22Rv1 (cell line): ENCODE measurements at regions not wholly inside any gene's neighbourhood (a gene's known extent, or its start where the extent isn't known, plus 50 kb on each side); places are given as distances from the start of the nearest gene placed in this dataset.
"Not testable (repeated sequence)": the region's sequence is repeated elsewhere in the genome, so short reads cannot be mapped to it uniquely, and the experiment has no call there.

ENCODE experiments used
- H3K27ac ChIP-seq: fragments of 450-650 bp; 2 replicates; pipeline ENCODE4 v1.5.1; 2017
- ZFX ChIP-seq: fragments of 450-650 bp; IDR thresholded peaks from 2 replicates; pipeline ENCODE4 v1.6.1; 2017; ENCODE audit warnings: antibody characterized with exemption, borderline replicate concordance
- TF ChIP-seq, protein P1 (sequence below): fragments of 450-650 bp; IDR thresholded peaks from 2 replicates; pipeline ENCODE4 v1.5.1; 2017; ENCODE audit warnings: mild to moderate bottlenecking

GRCh38 chr2:190742431-190742830 lies 93.5 kb downstream of the NAB1 start:
- TF ChIP-seq ZFX, result no peak
- TF ChIP-seq, protein P1, sequence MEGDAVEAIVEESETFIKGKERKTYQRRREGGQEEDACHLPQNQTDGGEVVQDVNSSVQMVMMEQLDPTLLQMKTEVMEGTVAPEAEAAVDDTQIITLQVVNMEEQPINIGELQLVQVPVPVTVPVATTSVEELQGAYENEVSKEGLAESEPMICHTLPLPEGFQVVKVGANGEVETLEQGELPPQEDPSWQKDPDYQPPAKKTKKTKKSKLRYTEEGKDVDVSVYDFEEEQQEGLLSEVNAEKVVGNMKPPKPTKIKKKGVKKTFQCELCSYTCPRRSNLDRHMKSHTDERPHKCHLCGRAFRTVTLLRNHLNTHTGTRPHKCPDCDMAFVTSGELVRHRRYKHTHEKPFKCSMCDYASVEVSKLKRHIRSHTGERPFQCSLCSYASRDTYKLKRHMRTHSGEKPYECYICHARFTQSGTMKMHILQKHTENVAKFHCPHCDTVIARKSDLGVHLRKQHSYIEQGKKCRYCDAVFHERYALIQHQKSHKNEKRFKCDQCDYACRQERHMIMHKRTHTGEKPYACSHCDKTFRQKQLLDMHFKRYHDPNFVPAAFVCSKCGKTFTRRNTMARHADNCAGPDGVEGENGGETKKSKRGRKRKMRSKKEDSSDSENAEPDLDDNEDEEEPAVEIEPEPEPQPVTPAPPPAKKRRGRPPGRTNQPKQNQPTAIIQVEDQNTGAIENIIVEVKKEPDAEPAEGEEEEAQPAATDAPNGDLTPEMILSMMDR, result no peak
- H3K27ac ChIP-seq, result no peak overlapping the region

DNA sequence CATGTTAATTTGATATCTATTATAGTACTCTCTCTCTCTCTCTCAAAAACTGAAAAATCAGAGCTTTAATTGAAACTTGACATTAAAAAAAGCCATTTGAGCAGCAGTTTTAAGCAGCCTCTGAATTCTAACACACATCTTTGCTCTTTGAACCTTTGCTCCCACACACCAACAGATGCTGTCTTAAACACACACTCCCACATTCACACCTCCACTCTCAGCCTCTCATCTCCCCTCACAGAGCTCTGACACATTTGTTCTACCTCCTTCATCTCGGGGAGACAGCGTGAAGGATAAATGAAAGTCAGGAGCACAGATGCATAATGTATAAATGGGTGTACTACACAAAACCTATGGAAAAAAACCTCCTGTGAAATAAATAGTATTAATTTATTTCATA lies 95.2 kb downstream of the NAB1 start:
- no peak for TF ChIP-seq ZFX
- TF ChIP-seq, protein P1, result no peak
- no peak overlapping the region for H3K27ac ChIP-seq

DNA sequence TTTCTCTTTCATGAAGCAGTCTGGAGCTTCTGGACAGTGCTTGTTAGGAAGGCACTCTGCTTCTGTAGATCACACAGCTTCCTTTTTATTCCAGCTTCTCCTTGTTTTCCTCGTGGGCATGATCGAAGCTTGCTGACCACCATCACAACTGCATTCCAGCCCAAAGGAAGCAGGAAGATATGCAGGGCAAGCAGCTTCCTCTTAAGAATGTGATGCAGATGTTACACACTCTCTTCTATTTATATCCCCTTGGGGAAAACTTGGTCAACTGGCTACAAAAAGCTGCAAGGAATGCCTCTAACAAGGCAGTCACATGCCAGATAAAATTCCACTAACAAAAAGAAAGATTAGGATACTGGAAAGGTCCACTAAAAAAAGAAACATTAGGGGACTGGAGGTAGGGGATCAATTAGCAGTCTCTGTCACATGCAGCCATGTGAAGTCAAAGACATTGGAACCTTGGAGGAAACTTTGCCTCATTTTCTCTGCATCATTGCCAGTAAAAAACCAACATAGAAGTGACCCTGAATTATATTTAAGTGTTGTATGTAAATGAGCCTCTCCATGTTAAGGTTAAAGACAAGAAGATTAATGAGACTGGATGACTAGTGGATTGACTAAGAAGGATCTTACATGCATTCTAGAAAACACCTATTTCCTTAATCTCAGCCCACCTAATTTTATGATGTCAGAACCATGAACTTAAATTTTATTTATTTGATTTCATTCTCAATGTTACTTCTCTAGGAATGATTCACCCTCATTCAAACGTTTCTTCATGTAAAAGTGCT lies 98.3 kb downstream of the NAB1 start:
- TF ChIP-seq, protein P1, result no peak
- TF ChIP-seq ZFX, result no peak
- no peak overlapping the region for H3K27ac ChIP-seq

DNA sequence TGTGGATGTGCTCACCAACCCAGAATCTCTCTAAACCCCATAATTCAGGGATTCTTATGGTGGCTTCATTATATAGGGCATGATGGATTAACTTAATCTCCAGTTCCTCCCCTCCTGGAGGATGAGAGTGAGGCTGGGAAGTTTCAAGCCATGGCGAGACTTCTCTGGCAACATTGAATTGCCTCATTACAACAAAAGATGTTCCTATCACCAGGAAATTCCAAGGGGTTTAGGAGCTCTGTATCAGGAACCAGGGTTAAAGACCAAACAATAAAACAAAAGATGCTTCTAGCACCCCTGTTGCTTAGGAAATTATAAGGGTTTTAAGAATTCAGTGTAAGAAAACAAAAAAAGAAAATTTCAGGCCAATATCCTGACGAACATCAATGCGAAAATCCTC lies 100.1 kb downstream of the NAB1 start:
- TF ChIP-seq, protein P1, result no peak
- TF ChIP-seq ZFX, result no peak
- H3K27ac ChIP-seq, result no peak overlapping the region

DNA sequence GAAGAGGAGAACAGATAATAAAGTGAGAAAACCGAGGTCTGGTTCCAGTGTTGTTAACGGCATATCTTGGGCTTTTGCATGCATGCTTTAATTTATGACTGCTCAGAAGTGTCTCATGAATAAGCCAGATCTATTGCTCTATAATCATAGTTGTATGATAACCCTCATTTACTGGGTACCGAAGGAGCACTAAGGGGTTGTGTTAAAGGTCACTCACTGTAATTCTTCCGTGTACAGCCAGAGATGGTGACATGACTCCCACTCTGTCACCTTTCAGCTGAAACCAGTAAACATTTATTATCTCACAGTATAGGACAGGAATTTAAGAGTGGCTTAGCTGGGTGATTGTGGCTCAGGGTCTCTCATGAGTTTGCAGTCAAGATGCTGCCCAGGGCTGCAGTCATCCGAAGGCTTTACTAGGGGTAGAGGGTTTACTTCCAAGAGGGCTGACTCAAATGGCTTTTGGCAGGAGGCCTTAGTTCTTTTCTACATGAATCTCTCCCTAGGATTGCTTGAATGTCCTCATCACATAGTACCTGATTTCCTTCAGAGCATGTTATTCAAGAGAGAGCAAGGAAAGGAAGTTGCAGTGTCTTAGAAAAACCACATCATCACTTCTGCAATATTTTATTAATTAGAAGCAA lies 107.0 kb downstream of the NAB1 start:
- no peak overlapping the region for H3K27ac ChIP-seq
- no peak for TF ChIP-seq ZFX
- TF ChIP-seq, protein P1, result no peak

DNA sequence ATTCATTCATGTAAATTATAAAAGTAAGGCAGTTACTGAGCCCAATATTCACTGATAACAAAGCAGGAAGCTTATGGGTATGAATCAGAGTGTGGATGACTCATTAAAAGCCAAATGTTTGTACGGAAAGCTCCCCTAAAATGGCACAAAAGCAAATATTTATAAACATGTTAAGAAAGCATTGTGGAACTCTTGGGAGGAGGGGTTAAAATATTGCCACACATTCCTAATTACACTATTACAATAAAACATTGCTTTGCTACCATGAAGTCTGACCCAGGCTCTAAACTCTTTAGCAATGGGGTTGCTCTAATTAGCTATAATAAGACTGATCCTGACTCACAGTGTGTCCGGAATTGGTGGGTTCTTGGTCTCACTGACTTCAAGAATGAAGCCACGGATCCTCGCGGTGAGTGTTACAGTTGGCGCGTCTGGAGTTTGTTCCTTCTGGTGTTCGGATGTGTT lies 110.9 kb downstream of the NAB1 start:
- no peak for TF ChIP-seq ZFX
- TF ChIP-seq, protein P1, result no peak
- H3K27ac ChIP-seq, result no peak overlapping the region

GRCh38 chr2:190760353-190761150 lies 111.7 kb downstream of the NAB1 start:
- H3K27ac ChIP-seq, result not testable (repeated sequence)

DNA sequence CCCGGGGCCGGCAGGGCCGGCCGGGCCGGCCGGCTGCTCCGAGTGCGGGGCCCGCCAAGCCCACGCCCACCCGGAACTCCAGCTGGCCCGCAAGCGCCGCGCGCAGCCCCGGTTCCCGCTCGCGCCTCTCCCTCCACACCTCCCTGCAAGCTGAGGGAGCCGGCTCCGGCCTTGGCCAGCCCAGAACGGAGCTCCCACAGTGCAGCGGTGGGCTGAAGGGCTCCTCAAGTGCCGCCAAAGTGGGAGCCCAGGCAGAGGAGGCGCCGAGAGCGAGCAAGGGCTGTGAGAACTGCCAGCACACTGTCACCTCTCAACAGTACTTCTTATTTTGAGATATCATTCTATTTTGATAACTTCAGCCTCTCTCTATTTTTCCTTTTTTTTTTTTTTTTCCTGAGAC lies 112.3 kb downstream of the NAB1 start:
- not testable (repeated sequence) for H3K27ac ChIP-seq
